ENCODE measurements at regions not wholly inside any gene's neighbourhood (a gene's known extent, or its start where the extent isn't known, plus 50 kb on each side); places are given as distances from the start of the nearest gene placed in this dataset.

DNA sequence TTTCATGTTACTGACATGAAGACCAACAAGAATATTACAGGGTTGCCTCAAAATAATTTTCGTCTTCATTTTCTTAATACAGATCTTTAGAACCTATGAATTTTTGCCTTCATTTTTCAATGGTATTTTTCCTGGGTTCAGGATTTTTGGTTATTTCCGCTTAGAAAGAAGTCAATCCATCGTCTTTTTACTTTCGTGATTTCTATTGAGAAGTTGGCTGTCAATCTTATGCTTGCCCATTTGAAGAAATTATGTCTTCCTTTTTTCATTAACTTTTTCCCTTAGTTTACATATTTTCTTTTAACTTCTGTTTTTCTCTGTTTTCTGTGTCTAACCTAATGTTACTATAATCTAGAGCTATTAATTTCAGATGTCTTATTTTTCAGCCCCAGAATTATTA, 868.9 kb upstream of the SLC10A2 start:
- no peak overlapping the region for H3K27ac ChIP-seq
- DNase-seq (ENCODE audit: low spot score in 2 of 2): no peak
- H3K27me3 ChIP-seq: no peaks in the 10 kb centered on the region
- H3K4me3 ChIP-seq: no peak overlapping the region
- no peaks in the 10 kb centered on the region for H3K36me3 ChIP-seq
- intact Hi-C loops (cut with DNase I; ENCODE audit: low total_unique reads): no loop called here
- TF ChIP-seq POLR2AphosphoS5 (IDR thresholded peaks at IDR 0.05): no peak
- TF ChIP-seq, protein P1, sequence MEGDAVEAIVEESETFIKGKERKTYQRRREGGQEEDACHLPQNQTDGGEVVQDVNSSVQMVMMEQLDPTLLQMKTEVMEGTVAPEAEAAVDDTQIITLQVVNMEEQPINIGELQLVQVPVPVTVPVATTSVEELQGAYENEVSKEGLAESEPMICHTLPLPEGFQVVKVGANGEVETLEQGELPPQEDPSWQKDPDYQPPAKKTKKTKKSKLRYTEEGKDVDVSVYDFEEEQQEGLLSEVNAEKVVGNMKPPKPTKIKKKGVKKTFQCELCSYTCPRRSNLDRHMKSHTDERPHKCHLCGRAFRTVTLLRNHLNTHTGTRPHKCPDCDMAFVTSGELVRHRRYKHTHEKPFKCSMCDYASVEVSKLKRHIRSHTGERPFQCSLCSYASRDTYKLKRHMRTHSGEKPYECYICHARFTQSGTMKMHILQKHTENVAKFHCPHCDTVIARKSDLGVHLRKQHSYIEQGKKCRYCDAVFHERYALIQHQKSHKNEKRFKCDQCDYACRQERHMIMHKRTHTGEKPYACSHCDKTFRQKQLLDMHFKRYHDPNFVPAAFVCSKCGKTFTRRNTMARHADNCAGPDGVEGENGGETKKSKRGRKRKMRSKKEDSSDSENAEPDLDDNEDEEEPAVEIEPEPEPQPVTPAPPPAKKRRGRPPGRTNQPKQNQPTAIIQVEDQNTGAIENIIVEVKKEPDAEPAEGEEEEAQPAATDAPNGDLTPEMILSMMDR (IDR thresholded peaks at IDR 0.05): no peak
- TF ChIP-seq POLR2A (IDR thresholded peaks at IDR 0.05): no peak
- no peaks in the 10 kb centered on the region for H3K4me1 ChIP-seq
- H3K9me3 ChIP-seq: peaks cover 0 to 9% of the 10 kb centered on the region in 2 donors

DNA sequence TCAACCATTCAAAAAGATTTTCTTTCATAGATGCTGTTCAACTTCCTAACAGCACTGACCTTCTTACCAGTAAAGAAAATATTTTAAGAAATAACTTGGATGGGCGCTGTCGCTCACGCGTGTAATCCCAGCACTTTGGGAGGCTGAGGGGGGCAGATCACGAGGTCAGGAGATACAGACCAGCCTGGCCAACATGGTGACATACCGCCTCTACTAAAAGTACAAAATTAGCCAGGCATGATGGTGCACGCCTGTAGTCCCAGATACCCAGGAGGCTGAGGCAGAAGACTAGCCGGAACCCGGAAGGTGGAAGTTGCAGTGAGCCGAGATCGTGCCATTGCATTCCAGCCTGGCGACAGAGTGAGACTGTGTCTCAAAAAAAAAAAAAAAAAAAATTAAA, 865.7 kb upstream of the SLC10A2 start:
- no peaks in the 10 kb centered on the region for H3K4me1 ChIP-seq
- no peak for DNase-seq (ENCODE audit: low spot score in 2 of 2)
- no peaks in the 10 kb centered on the region for H3K27me3 ChIP-seq
- no peak for TF ChIP-seq POLR2AphosphoS5 (IDR thresholded peaks at IDR 0.05)
- no peak for TF ChIP-seq POLR2A (IDR thresholded peaks at IDR 0.05)
- TF ChIP-seq, protein P1 (IDR thresholded peaks at IDR 0.05): no peak
- peaks cover 0 to 9% of the 10 kb centered on the region in 2 donors for H3K9me3 ChIP-seq
- intact Hi-C loops (cut with DNase I; ENCODE audit: low total_unique reads): no loop called here
- no peak overlapping the region for H3K27ac ChIP-seq
- no peak overlapping the region for H3K4me3 ChIP-seq
- H3K36me3 ChIP-seq: no peaks in the 10 kb centered on the region

DNA sequence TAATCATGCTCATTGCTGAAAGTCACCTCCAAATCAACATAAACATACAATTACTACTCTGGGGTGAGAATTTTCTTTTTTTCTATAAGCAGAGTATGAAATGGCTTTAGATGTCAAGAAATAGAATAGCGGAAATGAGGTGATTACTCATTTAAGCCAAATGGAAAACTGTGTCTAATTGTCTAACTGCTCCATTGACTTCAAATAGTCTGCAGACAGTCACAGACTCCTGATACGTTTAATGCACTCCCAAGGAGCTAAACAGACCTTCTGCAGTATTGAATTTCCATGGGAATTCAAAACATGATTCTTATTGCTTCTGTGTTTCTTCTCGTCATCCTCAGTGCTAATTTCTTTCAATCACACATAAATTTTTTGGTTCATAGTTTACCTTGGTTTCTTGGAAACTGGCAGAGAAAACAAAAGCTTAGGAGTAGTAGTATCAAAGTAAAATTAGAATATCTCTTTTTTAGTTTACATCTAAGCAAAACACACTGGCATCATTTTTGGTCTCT, 865.2 kb upstream of the SLC10A2 start:
- H3K36me3 ChIP-seq: no peaks in the 10 kb centered on the region
- H3K4me1 ChIP-seq: no peaks in the 10 kb centered on the region
- H3K27me3 ChIP-seq: no peaks in the 10 kb centered on the region
- intact Hi-C loops (cut with DNase I; ENCODE audit: low total_unique reads): no loop called here
- TF ChIP-seq, protein P1 (IDR thresholded peaks at IDR 0.05): no peak
- TF ChIP-seq POLR2AphosphoS5 (IDR thresholded peaks at IDR 0.05): no peak
- TF ChIP-seq POLR2A (IDR thresholded peaks at IDR 0.05): no peak
- peaks cover 0 to 9% of the 10 kb centered on the region in 2 donors for H3K9me3 ChIP-seq
- DNase-seq (ENCODE audit: low spot score in 2 of 2): no peak
- no peak overlapping the region for H3K27ac ChIP-seq
- no peak overlapping the region for H3K4me3 ChIP-seq

DNA sequence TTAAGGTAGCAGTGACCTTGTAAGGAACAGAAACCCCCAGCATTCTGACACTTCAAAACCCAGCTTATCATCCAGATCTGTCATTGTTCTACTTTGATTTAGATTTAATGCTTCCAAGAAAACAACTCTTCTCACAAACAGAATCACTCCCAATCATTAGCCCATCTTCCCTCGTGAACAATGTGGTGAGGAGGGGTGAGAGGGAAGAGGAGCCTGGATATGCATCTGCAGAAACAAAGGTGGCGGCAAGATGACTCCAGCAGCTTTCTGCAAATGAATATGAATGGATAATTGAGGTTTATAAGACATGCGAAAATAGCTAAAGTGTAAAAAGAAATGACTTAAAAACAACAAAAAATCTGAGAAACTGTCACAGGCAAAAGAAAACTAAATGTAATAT, 859.9 kb upstream of the SLC10A2 start:
- no peak overlapping the region for H3K27ac ChIP-seq
- TF ChIP-seq POLR2A (IDR thresholded peaks at IDR 0.05) (no peak), POLR2AphosphoS5 (IDR thresholded peaks at IDR 0.05) (no peak)
- TF ChIP-seq, protein P1 (IDR thresholded peaks at IDR 0.05): no peak
- H3K36me3 ChIP-seq: no peaks in the 10 kb centered on the region
- H3K4me1 ChIP-seq: no peaks in the 10 kb centered on the region
- H3K4me3 ChIP-seq: no peak overlapping the region
- intact Hi-C loops (cut with DNase I; ENCODE audit: low total_unique reads): no loop called here
- no peaks in the 10 kb centered on the region for H3K9me3 ChIP-seq
- no peak for DNase-seq (ENCODE audit: low spot score in 2 of 2)
- H3K27me3 ChIP-seq: no peaks in the 10 kb centered on the region

DNA sequence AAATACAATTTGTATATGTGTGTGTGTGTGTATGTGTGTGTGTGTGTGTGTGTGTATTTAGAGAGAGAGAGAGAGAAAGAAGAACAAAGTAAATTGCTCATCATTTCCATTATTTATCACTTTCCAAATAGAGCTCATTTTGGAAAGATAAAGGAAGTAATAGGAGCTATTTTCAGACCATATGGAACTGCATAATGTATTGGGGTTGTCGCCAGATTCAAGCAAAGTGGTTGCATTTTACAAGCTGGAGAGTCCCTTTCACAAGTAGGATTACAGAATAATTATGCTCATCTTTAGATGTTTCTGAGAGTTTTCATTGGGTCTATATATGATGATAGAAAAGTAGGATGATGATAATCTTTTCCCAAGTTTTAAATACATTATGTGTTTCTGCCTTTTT, 842.7 kb upstream of the SLC10A2 start:
- intact Hi-C loops (cut with DNase I; ENCODE audit: low total_unique reads): no loop called here
- Histone ChIP-seq H3K36me3 (peaks cover 4% of the 10 kb centered on the region), H3K4me3 (no peak overlapping the region), H3K4me1 (no peaks in the 10 kb centered on the region), H3K9me3 (no peaks in the 10 kb centered on the region), H3K27ac (no peak overlapping the region), H3K27me3 (no peaks in the 10 kb centered on the region)
- TF ChIP-seq POLR2AphosphoS5 (IDR thresholded peaks at IDR 0.05) (no peak), POLR2A (IDR thresholded peaks at IDR 0.05) (no peak)
- TF ChIP-seq, protein P1 (IDR thresholded peaks at IDR 0.05): no peak
- DNase-seq (ENCODE audit: low spot score in 2 of 2): no peak

Data from breast epithelium (tissue), 4 donors.